Sigmoid colon (tissue), 4 donors: ENCODE measurements at regions not wholly inside any gene's neighbourhood (a gene's known extent, or its start where the extent isn't known, plus 50 kb on each side); places are given as distances from the start of the nearest gene placed in this dataset.

Experiments
- EP300 ChIP-seq, 4 donors: sonication (generic); formaldehyde crosslinking; IDR thresholded peaks; one replicate each; pipeline ENCODE4 v1.6.1; 2017; ENCODE audit warnings: antibody characterized with exemption in 4 of 4
- POLR2A ChIP-seq, 2 donors: fragments of 450-650 bp; IDR thresholded peaks; one replicate each; pipeline ENCODE4 v1.6.1; 2016; ENCODE audit warnings: antibody characterized with exemption in 2 of 2, mild to moderate bottlenecking in 2 of 2, moderate library complexity in 2 of 2
- POLR2AphosphoS5 ChIP-seq, 4 donors: sonication (generic); formaldehyde crosslinking; IDR thresholded peaks; one replicate each; pipeline ENCODE4 v1.6.1; 2017; ENCODE audit warnings: antibody characterized with exemption in 4 of 4
- TF ChIP-seq, protein P1 (sequence below), 4 experiments: fragments of 450-650 bp in 3 of 4; fragments of 200-600 bp in 1 of 4; IDR thresholded peaks; one replicate each; pipeline ENCODE4 v1.5.1; 2016 to 2019; ENCODE audit warnings: antibody characterized with exemption in 4 of 4, mild to moderate bottlenecking in 3 of 4, moderate library complexity in 2 of 4

DNA sequence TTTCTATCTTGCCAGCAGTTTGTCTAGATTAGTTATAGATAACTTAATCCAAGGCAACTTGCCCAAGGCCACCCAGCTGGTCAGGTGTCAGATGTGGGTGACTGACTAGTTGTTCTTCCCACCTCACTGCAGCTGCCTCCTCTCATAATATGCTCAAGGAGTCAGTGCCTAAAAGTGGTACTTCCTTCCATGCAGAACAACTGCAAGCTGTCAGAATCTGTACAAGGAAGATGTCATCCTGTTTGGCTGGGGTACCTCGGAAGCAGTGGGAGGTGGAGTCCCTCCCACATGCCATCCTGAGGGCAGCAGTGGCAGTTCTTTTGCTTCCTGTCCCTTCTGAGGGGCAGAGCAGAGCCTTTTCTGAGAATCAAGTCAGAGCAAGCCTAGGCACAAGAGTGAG is 193.2 kb upstream of the RFC3 start:
- TF ChIP-seq POLR2AphosphoS5 (IDR thresholded peaks at IDR 0.05) (no peak), POLR2A (IDR thresholded peaks at IDR 0.05) (no peak), EP300 (IDR thresholded peaks at IDR 0.05) (no peak)
- TF ChIP-seq, protein P1, sequence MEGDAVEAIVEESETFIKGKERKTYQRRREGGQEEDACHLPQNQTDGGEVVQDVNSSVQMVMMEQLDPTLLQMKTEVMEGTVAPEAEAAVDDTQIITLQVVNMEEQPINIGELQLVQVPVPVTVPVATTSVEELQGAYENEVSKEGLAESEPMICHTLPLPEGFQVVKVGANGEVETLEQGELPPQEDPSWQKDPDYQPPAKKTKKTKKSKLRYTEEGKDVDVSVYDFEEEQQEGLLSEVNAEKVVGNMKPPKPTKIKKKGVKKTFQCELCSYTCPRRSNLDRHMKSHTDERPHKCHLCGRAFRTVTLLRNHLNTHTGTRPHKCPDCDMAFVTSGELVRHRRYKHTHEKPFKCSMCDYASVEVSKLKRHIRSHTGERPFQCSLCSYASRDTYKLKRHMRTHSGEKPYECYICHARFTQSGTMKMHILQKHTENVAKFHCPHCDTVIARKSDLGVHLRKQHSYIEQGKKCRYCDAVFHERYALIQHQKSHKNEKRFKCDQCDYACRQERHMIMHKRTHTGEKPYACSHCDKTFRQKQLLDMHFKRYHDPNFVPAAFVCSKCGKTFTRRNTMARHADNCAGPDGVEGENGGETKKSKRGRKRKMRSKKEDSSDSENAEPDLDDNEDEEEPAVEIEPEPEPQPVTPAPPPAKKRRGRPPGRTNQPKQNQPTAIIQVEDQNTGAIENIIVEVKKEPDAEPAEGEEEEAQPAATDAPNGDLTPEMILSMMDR (IDR thresholded peaks at IDR 0.05) = no peak
